HG02610 (cell line): ENCODE measurements at regions not wholly inside any gene's neighbourhood (a gene's known extent, or its start where the extent isn't known, plus 50 kb on each side); places are given as distances from the start of the nearest gene placed in this dataset.
A peak's percentile ranks its signal among the peaks of the same experiment; 100 is the strongest.

Experiments
- ATAC-seq: cut with Tn5 transposase; IDR thresholded peaks from one replicate; pipeline ENCODE4 v1.9.1; 2021; ENCODE audit warnings: mild to moderate bottlenecking, moderate library complexity; ENCODE audit not compliant: unreplicated experiment

DNA sequence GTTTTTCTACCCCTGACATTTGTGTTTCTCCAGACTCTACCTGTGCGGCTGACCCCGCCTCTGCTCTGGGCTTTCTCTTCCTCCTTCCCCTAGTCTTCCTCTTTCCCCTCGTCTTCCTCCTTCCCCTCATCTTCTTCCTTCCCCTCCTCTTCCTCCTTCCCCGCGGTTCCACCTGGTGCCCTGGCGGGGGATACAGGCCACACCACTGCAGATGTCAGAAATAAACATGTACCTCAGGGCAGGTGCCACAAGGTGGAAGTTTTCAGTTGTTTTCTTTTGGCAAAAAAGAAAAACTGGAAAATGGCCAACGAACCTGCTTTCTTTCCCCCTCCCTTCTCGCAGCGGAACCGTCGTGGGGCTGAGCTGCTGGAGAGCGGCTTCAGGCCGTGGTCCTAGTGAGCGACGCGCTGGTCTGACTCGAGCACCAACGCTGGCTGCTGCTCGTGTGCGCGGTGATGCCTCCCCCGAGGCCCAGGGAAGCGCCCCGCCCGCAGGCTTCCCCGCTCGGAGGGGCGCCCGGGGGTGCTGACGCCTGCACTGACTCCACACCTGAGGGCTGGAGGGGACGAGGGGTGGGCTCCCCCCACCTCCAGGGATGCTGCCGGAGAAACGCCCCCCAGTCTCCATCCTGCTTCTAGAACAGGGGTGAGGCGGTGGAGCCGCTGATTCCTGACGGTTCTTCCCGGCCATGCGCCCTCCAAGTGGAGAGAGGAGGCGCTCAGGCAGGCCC lies 83.7 kb upstream of the ZNF516 start:
- ATAC-seq, result no peak

DNA sequence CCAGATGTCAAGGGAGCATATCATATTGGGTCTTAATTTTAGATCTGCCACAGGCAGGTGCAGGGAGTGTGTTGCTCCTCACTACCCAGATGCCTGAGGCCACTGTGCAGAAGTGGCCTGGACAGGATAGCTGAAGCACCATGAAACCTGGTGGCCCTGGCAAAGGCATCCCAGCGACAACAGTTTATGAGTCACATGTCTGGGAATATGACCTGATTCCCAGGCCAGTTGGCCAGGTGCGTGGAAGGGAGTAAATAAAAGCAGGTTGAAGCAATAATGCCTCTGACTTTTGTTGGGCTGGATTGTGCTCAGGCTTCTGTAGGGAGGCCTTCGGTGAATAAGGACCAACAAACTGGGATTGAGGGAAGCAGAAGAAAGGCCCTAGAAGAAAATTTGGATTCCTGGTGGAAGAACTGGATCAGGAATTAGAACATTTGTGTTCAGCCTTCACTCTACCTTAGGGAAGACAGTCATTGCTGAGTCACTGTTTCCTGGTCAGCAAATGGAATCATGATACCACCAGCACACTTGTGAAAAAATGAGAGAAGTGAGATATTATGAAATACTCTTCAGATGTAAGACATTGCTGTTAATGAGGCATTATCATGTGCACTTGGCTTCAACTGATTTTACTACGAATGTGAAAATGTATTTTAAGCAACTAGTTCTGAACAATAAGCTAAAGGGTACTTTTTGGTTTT lies 78.4 kb upstream of the ZNF516 start:
- ATAC-seq, result no peak

DNA sequence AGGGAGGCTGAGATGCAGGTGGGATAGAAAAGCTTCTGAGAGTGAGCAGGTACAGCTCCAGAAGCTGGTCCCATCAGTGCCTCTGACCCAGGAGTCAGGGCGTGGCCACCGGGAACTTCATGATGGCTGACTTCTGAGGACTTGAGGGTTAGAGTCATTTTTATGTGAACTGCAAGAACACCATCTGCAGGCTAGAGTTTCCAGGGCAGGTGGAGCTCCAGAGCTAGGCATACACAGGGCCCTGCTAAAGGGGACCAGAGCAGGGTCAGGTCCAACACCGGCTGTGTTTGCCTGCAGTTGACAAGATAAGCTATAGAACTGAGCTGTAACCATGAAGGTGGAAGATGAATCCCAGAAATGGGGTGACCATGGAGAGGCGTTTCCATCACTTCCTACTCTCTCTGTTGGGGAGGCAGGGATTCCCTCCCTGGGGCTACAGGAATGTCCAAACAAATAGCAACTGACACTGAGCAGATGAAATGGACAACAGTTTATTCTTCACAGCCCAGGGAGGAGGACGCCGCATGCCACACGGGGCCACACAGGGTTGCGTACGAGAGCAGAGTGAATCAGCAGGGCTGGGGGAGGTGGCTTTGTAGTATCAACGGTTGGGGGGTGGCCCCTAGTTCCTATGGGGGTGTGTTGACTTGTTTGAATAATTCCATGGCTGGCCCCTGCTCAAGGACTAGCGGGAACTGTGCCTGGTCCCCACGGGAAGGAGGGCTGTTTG lies 77.6 kb upstream of the ZNF516 start:
- ATAC-seq, result no peak

DNA sequence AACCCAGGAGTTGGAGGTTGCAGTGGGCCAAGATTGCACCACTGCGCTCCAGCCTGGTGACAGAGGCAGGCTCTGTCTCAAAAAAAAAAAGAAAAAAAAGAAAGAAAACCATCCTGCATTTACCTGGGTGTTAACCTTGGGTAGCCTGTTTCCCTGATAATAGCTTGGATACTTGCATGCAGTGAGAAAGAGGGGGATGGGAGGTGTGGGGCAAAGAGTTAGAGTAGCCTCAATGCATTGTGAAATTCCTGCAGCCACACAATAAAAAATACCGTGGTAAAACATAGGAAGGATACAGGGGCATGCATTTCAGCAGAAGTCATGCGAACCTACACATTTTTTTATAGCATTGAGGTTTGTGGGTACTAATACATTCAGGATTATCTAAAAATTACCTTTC lies 76.6 kb upstream of the ZNF516 start:
- ATAC-seq, result no peak

DNA sequence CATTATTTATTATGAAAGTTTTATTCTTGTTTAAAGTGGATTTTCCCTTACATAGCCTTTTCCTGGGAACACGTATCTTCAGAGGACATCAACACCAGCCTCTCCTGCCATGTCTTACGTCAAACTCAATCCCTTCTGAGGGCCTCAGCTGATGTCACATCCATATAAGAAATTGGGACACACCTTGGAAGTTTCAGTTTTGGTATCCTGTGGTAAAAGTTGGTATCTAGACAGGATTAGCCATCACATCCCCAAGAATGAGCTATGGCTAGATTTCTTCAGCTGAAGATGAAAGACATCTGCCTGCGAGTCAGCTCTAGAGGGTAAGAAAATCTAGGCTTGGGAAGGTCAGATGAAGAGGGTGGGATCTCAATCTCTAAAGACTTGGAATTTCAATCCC lies 75.8 kb upstream of the ZNF516 start:
- ATAC-seq, result no peak

DNA sequence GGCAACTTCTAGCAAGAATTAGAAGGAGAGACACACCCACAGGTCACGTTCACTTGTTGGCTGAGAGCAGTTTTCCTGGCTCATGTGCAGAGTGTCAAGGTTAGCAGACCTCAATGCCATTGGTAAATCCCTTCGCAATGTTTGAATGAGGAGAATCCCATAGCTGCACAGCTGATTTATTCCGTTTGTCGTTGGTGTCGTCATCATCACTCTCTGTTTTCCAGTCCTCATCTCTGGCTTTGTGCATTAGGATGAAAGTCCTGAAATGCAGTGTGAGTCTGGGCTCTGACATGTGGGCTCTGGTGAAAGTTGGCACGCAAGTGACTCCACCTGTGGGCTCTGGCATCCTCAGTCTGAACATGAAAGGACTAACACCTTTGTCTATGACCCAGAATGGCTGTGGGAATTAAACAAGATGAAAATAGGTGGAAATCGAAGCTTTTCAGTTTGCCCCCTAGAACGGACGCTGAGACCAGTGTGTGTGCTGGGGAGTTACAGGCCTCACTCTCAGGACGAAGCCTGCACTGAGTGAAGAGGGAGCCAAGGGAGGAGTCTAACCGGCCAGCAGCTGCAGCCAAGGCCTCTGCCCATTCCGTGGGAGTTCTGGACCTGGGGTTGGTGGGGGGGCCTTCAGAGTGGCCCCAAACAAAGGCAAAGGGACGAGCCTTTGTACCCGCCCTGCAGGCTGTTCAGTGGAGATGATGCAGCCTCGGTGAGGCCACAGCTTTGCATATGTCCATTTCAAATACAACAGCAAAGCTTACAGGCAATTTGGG lies 74.8 kb upstream of the ZNF516 start:
- no peak for ATAC-seq

DNA sequence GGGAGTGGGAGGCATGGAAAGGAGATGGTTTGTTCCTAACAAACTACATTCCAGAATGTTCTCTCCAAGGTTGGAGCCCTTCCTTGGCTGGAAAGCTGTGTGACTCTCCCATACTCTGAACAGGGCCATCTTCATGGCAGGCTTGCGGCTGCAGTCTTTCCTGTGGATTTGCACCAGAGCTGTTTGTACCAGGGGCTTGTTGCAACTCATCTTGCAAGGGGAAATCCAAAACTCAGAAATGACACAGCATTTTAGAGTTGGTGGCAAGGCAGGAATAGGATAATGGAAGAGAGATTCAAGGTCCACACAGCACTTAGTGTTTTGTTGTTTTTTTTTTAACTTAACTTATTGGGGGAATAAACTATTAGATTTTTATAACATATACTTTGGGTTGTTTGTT lies 73.7 kb upstream of the ZNF516 start:
- ATAC-seq, result no peak

DNA sequence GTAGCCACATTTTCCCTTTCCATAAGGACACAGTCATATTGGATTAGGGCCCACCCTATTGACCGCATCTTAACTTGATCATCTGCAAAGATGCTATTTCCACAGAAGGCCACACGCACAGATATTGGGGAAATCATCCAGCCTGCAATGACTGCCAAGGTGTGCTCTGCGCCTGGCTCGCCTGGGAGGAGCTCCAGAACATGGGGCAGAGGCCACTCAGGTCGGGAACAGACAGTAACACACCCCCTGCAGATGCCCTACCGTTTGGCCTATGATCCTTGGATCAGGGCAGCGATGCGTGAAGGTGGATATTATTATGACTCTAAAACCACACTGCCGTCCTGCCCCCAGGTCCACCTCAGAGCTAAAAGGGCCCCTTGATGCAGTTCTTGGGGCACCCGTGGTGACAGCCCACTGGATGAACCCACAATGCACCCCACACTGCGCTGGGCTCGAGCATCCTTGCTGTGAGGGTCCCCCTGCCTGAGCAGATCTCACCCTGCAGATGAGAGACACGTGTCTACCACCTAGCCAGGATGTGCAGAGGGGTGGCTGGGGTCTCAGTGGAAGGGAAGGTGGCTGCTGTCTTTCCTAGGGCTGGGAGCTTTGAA lies 72.9 kb upstream of the ZNF516 start:
- ATAC-seq, result no peak

DNA sequence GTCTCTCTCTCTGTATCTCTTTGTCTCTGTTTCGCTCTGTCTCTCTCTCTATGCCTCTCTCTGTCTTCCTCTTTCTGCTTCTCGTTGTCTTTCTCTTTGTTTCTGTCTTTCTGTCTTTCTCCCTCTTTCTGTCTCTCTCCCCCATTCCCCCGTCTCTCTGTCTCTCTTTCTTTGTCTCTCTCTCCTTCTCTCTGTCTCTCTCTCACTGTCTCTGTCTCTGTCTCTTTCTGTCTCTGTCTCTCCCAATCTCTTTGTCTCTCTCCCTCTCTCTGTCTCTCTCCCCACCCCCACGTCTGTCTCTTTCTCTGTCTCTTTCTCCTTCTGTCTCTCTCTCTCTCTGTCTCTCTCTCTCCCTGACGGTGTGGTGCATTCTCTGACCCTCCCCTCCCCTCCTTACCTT lies 71.9 kb upstream of the ZNF516 start:
- no peak for ATAC-seq

DNA sequence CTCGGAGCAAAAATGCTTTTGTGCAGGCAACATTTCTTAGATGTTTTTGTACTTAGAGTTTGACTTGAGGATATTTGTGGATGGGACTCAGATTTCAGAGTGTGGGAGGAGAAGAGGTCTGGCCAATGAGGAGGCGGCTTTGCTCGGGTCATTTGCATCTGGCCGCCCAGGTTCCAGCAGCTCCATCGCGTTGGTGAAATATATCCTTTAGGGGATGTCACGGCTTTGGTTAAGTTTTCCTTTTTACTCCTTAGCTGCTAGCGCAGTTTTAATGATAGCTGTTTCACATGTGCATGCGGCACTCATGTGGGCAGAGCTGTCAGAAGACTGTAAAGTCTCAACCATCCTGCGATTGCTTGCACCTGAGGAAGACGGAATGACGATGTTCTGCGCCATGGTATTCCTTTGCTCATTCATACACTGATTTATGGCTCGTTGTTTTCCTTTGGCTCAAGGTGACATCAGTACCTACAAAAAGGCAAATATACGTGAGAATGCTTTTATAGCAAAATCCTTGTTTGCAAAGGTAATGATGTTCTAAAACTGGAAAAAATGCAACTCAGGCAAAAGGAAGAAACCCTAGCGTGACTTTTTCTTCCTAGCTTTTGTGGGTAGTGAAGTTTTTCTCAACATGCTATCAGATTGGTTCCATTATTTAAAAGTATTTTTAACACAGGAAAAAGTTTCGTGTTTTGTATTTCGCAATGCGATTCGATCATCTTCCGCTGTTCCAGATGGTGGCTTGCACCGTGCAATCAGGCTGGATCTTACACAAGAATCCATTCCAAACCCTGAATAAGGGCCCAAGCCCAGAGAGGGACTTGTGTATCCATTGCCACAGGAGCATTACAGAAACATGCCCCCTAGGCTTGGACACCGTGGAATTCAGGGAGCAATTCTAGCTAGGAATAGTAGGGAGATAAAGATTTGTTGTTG lies 70.5 kb upstream of the ZNF516 start:
- peak; percentile 56 for ATAC-seq

DNA sequence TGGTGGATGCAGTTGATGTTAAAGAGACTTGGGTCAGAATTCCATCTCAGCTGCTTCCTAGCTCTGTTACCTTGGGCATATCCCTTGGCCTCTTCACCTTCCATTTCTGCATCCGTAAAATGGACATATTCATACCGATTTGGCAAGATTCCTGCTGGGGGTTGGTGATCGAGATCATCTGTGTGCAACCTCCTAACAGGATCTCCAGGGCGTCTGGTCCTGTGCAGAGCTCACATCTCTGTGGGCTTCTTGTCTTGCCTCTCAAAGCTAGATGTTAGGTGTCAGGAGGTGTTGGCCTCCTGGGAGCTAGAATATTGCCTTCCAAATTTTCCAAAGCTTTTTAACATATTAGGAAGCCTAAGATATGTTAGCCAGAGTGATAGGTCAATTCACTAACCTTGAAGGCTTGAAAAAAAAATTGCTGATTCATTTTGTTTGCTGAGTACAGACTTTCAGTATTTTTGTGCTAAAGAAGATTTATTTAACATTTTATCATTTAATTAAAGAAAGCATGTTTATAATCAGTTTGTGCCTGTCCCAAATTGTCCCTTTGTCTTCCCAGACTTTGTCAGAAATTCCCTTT lies 69.7 kb upstream of the ZNF516 start:
- ATAC-seq, result no peak

DNA sequence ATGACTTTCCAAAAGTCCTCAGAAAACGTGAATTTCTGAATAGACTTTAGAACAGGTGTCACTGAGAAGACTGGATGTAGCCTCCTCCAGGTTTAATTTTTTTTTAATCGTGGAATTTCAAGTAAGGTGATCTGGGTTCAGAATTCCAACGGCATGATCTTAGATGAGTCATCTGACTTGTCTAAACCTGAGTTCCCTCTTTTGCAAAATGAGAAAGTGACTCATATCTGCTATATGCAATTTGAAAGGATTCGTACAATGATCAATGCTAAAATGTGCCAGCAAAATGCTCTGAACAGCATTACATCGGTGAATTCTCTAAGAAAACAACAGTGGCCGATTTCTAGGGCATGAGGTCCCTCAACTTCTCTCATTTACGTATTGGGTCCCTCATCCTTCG lies 69.1 kb upstream of the ZNF516 start:
- ATAC-seq, result no peak

DNA sequence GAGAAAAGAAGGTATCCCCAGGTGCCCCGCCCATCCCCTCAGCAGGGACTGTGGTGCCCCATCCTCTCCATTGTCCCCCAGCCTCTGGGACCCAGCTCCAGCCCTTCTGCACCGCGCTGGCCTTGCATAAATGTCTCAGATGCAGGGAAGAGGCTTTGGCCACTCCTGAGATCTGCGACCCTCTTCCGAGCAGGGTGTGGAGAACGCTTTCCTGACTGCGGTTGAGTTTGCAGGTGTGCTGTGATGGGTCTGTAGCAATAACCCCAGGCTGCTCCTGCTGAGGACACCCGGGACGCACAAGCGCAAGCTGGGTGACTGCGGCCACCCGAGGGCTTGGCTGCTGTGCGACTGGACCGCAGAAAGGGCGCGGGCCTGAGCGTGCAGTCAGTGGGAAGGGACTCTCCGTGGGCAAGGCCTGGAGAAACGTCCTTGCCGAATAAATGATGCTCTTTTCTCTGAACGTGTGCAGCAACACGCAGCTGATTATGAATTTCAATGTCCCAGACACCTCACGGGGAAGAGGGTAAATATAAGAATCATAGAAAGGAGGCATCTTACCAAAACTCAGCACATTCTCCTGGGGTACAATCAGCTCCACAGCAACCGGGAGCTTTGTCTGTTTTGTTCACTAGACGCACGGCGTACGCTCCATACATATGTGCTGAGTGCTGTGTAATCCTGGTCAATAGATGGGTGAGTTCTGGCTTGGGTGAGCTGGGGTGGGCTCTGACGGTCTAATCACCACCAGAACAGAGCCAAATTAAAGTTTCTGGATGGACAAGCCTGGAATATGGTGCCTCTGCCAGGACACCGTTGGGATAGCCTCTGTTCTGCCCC lies 67.5 kb upstream of the ZNF516 start:
- ATAC-seq, result no peak

DNA sequence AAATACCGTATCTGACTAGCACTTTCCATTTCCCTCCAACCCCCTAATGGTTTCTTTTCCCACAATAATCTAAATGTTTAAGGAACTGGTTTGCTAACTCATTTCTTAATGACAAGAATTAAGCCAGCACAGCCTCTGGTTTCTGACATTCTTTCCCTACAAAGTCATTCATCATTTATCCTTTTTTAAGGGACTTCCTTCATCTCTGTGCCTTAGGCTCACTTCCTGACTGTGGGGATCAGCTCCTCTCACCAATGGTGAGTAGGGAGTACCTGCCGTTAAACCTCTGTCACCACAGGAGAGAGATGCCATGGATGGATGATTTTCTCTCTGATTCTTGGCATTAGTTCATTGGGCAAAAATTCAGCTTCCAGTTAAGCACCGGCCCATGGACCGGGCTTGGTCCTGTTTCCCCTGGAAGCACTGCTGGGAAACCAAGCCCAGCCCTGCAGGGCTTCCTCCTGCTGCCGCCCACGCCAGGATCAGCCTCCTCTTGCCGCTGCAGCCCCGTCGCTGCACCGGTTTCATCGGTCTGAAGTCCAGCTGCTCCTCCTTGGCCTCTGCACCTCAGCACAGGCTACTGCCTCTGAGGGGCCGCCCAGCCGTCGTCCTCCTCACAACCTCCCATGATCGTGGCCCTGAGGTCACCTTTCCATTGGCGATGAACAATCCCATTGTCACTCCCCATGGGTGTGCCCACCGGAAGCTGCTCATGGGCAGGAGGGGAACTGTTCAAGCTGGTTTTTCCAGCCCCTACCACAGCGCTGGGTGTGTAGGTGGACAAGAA lies 64.0 kb upstream of the ZNF516 start:
- ATAC-seq, result no peak

DNA sequence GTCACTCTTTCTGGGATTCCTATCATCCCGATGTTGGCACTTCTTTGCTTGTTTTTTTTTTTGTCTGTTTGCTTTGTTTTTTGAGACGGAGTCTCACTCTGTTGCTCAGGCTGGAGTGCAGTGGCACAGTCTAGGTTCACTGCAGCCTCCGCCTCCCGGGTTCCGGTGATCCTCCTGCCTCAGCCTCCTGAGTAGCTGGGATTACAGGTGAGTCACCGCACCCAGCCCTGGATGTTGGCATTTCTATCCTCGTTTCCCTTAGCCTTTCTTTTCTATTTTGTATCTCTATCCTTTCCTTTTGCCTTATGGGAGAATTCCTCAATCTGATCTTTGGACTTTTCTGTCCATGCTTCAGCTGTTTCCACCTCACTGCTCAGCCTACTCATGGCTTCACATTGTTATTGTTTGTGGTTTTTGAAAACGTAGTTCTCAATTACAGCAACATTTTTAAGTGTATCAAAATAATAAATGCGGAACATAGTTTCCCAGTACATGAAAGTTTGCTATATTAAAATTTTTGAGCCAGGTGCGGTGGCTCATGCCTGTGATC lies 62.1 kb upstream of the ZNF516 start:
- ATAC-seq, result no peak

DNA sequence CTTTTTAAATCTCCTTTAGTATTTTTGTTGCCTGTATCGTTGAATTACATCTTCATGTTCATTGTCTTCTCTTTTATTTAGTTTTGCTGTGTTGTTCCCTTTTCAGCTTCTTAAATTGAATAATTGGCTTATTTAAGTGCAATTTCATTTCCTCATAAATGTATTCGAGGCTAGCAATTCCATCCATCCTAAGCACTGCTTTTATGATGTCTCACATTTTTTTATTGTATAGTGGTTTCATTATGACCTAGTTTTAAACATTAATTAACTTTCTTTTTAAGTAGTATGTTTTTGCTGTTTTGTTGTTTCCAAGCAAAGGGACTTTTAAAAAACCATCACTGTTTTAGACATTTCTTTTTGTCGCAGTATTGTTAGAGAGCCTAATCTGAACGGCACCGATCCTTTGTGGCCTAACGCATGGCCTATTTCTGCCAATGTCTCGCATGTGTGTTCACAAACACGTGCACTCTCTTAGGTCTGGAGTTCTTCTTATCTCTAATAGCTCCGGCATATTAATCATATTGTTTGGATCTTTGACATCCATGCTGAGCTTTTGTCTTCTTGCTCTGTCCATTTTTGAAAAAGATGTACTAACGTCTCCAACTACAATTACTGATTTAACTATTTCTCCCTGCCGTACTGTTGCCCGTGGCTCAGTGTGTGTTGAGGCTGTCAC lies 59.6 kb upstream of the ZNF516 start:
- ATAC-seq, result no peak
